ENCODE measurements at regions not wholly inside any gene's neighbourhood (a gene's known extent, or its start where the extent isn't known, plus 50 kb on each side); places are given as distances from the start of the nearest gene placed in this dataset.

GRCh38 chr5:6228257-6229250, 149.8 kb downstream of the MED10 start:
- no peak for DNase-seq

- no peak for DNase-seq
Observed at GRCh38 chr5:6225121-6225607, 153.2 kb downstream of the MED10 start.

GRCh38 chr5:6224406-6224805, 153.9 kb downstream of the MED10 start:
- DNase-seq: no peak

GRCh38 chr5:6222899-6223298, 155.4 kb downstream of the MED10 start:
- no peak for DNase-seq

- DNase-seq: peak in 1 of 2 experiments; percentile 1
Observed at GRCh38 chr5:6222121-6222520, 156.2 kb downstream of the MED10 start.

GRCh38 chr5:6221141-6221626, 157.2 kb downstream of the MED10 start:
- DNase-seq: no peak

- DNase-seq: no peak
Observed at GRCh38 chr5:6220346-6221088, 157.8 kb downstream of the MED10 start.

- no peak for DNase-seq
Observed at GRCh38 chr5:6218517-6218916, 159.8 kb downstream of the MED10 start.

GRCh38 chr5:6218116-6218515, 160.2 kb downstream of the MED10 start:
- no peak for DNase-seq

- no peak for DNase-seq
Observed at GRCh38 chr5:6216471-6217075, 161.8 kb downstream of the MED10 start.

GRCh38 chr5:6215891-6216290, 162.5 kb downstream of the MED10 start:
- no peak for DNase-seq

GRCh38 chr5:6212244-6212643, 166.1 kb downstream of the MED10 start:
- no peak for DNase-seq

- DNase-seq: no peak
Observed at GRCh38 chr5:6206501-6206900, 171.8 kb downstream of the MED10 start.

GRCh38 chr5:6202968-6203365, 175.4 kb downstream of the MED10 start:
- DNase-seq: no peak

GRCh38 chr5:6202149-6202967, 176.0 kb downstream of the MED10 start:
- DNase-seq: no peak

- DNase-seq: no peak
Observed at GRCh38 chr5:6201631-6202030, 176.7 kb downstream of the MED10 start.

- no peak for DNase-seq
Observed at GRCh38 chr5:6198531-6198930, 179.8 kb downstream of the MED10 start.

GRCh38 chr5:6197427-6197826, 180.9 kb downstream of the MED10 start:
- DNase-seq: no peak

- DNase-seq: no peak
Observed at GRCh38 chr5:6195711-6196358, 182.5 kb downstream of the MED10 start.

- DNase-seq: no peak
Observed at GRCh38 chr5:6194906-6195612, 183.3 kb downstream of the MED10 start.

- DNase-seq: no peak
Observed at GRCh38 chr5:6194261-6194875, 184.0 kb downstream of the MED10 start.
